Calu3 (cell line): ENCODE measurements at regions not wholly inside any gene's neighbourhood (a gene's known extent, or its start where the extent isn't known, plus 50 kb on each side); places are given as distances from the start of the nearest gene placed in this dataset.

ENCODE experiments used
- BruUV-seq: library from RNA; stranded (reverse); fragments of 400-500 nt; replicated peaks from 2 replicates; lab custom pipeline; 2021; lab: Mats Ljungman, UMichigan
- CTCF ChIA-PET: fragments of 300-600 bp; sonication (Branson Sonifier 250); formaldehyde crosslinking; loops from one replicate; lab custom pipeline; 2022; ENCODE audit warnings: antibody characterized with exemption; lab: Charles Lee
- DNase-seq: peaks from one replicate; pipeline ENCODE4 v3.0.0; 2022
- H3K27ac Mint-ChIP-seq: one replicate; pipeline ENCODE4 v1.8.0; 2022; ENCODE audit warnings: mixed read lengths; ENCODE audit not compliant: unreplicated experiment
- H3K27me3 Mint-ChIP-seq: one replicate; pipeline ENCODE4 v1.8.0; 2022; ENCODE audit warnings: mixed read lengths; ENCODE audit not compliant: unreplicated experiment
- H3K36me3 Mint-ChIP-seq: one replicate; pipeline ENCODE4 v1.8.0; 2022; ENCODE audit warnings: mild to moderate bottlenecking, moderate library complexity, mixed read lengths; ENCODE audit not compliant: insufficient read depth, unreplicated experiment
- H3K4me1 Mint-ChIP-seq: one replicate; pipeline ENCODE4 v1.8.0; 2022; ENCODE audit warnings: mild to moderate bottlenecking, low read depth, mixed read lengths; ENCODE audit not compliant: unreplicated experiment
- H3K4me3 Mint-ChIP-seq: one replicate; pipeline ENCODE4 v1.8.0; 2022; ENCODE audit warnings: mild to moderate bottlenecking, low read depth, moderate library complexity, mixed read lengths; ENCODE audit not compliant: unreplicated experiment
- H3K9me3 Mint-ChIP-seq: one replicate; pipeline ENCODE4 v1.8.0; 2022; ENCODE audit warnings: low read depth, mixed read lengths; ENCODE audit not compliant: unreplicated experiment
- intact Hi-C: fragments of 100-400 bp; cut with micrococcal nuclease; formaldehyde crosslinking; loops from one replicate; pipeline ENCODE4 v1.10.0; 2022; ENCODE audit not compliant: unreplicated experiment
- TF ChIP-seq, protein P1 (sequence below): fragments of 200-600 bp; IDR thresholded peaks from one replicate; pipeline ENCODE4 v1.8.0; 2022; ENCODE audit warnings: antibody characterized with exemption; ENCODE audit not compliant: unreplicated experiment

DNA sequence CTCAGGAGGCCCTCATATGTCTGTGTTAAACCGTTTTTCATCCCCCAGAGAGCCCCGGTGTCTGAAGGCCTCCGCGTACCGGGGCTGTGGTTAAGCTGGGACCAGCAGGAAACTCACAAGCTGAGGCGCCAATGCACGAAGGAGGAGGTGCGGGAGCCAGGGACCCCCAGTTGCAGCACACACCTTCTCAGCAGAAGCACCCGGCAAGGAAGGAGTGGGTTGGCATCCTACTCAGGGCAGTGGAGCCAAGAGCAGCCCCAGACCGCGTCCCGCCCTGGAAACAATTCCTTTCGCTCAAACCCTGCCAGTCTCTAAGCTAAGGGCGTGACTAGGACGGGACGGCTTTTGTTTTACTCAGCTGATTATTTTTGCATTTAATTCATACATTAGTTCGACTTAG is 726.9 kb downstream of the BRD1 start:
- TF ChIP-seq, protein P1, sequence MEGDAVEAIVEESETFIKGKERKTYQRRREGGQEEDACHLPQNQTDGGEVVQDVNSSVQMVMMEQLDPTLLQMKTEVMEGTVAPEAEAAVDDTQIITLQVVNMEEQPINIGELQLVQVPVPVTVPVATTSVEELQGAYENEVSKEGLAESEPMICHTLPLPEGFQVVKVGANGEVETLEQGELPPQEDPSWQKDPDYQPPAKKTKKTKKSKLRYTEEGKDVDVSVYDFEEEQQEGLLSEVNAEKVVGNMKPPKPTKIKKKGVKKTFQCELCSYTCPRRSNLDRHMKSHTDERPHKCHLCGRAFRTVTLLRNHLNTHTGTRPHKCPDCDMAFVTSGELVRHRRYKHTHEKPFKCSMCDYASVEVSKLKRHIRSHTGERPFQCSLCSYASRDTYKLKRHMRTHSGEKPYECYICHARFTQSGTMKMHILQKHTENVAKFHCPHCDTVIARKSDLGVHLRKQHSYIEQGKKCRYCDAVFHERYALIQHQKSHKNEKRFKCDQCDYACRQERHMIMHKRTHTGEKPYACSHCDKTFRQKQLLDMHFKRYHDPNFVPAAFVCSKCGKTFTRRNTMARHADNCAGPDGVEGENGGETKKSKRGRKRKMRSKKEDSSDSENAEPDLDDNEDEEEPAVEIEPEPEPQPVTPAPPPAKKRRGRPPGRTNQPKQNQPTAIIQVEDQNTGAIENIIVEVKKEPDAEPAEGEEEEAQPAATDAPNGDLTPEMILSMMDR = no peak
- no peak for DNase-seq
- H3K9me3 Mint-ChIP-seq = peaks cover 17% of the 10 kb centered on the region
- no peak overlapping the region for H3K27ac Mint-ChIP-seq
- no peak overlapping the region for H3K4me3 Mint-ChIP-seq
- intact Hi-C loops = no loop called here
- no peaks in the 10 kb centered on the region for H3K27me3 Mint-ChIP-seq
- CTCF ChIA-PET = no interaction called here
- H3K36me3 Mint-ChIP-seq = peaks cover 7% of the 10 kb centered on the region
- no peaks in the 10 kb centered on the region for H3K4me1 Mint-ChIP-seq
- BruUV-seq = no TSS peak

DNA sequence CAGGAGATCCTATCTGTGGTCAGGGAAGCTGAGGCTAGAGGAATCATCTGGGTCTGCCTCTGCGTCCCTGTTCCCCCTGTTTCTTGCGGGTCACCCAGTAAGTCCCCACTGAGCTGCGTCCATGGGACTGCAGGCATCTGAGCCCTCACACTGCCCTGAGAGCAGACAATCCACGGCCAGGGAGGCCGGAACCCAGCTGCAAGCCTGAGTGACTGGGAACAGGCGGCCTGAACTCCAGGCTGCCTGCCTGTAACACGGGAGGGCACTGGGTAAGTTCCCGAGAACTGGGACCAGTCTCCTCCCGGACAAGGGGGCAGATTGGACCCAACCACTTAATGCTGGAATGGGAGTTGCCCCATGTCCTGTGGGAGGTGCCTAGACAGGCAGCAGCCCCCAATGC is 727.4 kb downstream of the BRD1 start:
- peaks cover 7% of the 10 kb centered on the region for H3K36me3 Mint-ChIP-seq
- no peak overlapping the region for H3K4me3 Mint-ChIP-seq
- DNase-seq = no peak
- CTCF ChIA-PET = no interaction called here
- peaks cover 17% of the 10 kb centered on the region for H3K9me3 Mint-ChIP-seq
- BruUV-seq = no TSS peak
- no peaks in the 10 kb centered on the region for H3K27me3 Mint-ChIP-seq
- H3K4me1 Mint-ChIP-seq = no peaks in the 10 kb centered on the region
- intact Hi-C loops = no loop called here
- TF ChIP-seq, protein P1 = no peak
- no peak overlapping the region for H3K27ac Mint-ChIP-seq

DNA sequence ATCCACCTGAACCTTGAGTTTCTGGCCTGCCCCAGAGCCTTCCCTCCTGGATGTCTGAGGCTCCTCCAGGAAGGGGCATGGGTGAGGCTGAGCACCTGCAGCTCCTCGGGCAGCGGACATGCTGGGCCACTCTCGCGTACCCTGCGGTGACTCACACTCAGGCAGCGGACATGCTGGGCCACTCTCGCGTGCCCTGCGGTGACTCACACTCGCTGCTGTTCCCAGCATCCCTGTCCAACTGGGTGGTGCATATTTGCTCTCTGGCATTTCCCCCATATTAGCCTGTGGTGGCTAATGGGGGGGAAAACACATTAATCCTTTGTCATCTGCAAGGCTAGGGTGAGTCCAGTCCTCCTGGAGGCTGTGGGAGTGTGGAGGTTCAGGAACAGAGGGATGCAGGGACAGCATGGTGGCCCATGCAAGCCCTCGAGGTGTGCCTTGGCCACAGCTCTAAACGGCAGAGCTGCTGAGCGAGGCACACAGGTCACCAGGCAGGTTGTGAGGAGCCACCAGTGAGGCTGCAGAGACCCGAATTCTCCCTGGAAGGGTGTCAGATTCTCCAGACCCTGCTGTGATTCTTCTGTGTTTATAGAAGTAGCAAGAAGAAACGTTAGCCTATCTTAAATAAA is 728.1 kb downstream of the BRD1 start:
- TF ChIP-seq, protein P1 = no peak
- Mint-ChIP-seq H3K4me3 (no peak overlapping the region), H3K27me3 (no peaks in the 10 kb centered on the region), H3K27ac (no peak overlapping the region), H3K36me3 (peaks cover 11% of the 10 kb centered on the region), H3K4me1 (no peaks in the 10 kb centered on the region), H3K9me3 (peaks cover 17% of the 10 kb centered on the region)
- BruUV-seq = no TSS peak
- CTCF ChIA-PET = no interaction called here
- peak; percentile 9 for DNase-seq
- intact Hi-C loops = no loop called here

DNA sequence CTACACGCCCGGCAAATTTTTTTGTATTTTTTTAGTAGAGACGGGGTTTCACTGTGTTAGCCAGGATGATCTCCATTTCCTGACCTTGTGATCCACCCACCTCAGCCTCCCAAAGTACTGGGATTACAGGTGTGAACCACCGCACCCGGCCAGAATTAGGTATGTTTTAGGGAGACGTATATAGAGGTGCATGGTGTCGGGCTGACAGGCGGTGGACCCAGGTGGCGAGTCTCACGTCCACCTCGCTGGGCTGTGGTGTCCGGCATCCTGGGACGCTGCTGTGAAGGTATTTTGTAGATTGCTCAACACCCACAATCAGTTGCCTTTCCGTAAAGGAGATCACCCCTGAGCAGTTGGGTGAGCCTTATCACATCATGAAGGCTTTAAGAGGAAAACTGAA is 728.6 kb downstream of the BRD1 start:
- DNase-seq = no peak
- Mint-ChIP-seq H3K27me3 (no peaks in the 10 kb centered on the region), H3K9me3 (peaks cover 13% of the 10 kb centered on the region), H3K4me3 (no peak overlapping the region), H3K36me3 (peaks cover 14% of the 10 kb centered on the region), H3K4me1 (no peaks in the 10 kb centered on the region), H3K27ac (no peak overlapping the region)
- CTCF ChIA-PET = no interaction called here
- intact Hi-C loops = no loop called here
- BruUV-seq = no TSS peak
- TF ChIP-seq, protein P1 = no peak
